Cardiac septum (tissue), 1 donor: ENCODE measurements at regions not wholly inside any gene's neighbourhood (a gene's known extent, or its start where the extent isn't known, plus 50 kb on each side); places are given as distances from the start of the nearest gene placed in this dataset.
A peak's percentile ranks its signal among the peaks of the same experiment; 100 is the strongest.
"Not testable (repeated sequence)": the region's sequence is repeated elsewhere in the genome, so short reads cannot be mapped to it uniquely, and the experiment has no call there.

ENCODE experiments used
- DNase-seq: peaks from one replicate; pipeline ENCODE4 v3.0.0-alpha.2; 2020; ENCODE audit warnings: low spot score
- intact Hi-C: fragments of 100-400 bp; cut with DNase I; formaldehyde crosslinking; loops from one replicate; pipeline ENCODE4 v1.14.0; 2022
- donor health status: DM: no; HTN: no; CAD: no.

- no peak for DNase-seq
- intact Hi-C loops, result no loop called here
These were observed 145.4 kb upstream of the TMEM170B start for GRCh38 chr6:11391934-11392777.

DNA sequence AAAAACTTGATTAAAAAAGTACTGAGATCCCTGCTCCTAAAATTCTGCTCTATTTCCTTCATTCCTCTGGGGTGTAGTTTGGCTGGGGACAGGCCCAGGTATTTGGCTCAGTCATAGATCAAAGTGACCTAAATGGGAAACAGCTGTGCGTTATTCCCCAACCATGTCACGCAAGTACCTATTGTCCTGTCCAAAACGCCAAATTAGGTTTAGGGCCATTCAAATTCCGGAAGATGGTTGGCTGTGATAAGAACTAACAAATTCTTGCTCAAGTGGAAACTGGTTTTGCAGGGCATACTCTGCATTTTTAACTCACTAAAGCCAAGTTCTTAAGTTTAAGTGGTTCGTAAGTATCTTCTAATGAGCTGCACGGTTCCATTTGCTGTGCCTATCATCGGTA is 147.6 kb upstream of the TMEM170B start:
- no peak for DNase-seq
- intact Hi-C loops, result loop anchor here (5.0 kb wide), 1 partner anchor 37 kb away; no protein-coding TSS in a partner anchor

GRCh38 chr6:11388983-11389944 is 148.3 kb upstream of the TMEM170B start:
- DNase-seq, result no peak
- intact Hi-C loops, result loop anchor here (5.0 kb wide), 1 partner anchor 38 kb away; no protein-coding TSS in a partner anchor

DNA sequence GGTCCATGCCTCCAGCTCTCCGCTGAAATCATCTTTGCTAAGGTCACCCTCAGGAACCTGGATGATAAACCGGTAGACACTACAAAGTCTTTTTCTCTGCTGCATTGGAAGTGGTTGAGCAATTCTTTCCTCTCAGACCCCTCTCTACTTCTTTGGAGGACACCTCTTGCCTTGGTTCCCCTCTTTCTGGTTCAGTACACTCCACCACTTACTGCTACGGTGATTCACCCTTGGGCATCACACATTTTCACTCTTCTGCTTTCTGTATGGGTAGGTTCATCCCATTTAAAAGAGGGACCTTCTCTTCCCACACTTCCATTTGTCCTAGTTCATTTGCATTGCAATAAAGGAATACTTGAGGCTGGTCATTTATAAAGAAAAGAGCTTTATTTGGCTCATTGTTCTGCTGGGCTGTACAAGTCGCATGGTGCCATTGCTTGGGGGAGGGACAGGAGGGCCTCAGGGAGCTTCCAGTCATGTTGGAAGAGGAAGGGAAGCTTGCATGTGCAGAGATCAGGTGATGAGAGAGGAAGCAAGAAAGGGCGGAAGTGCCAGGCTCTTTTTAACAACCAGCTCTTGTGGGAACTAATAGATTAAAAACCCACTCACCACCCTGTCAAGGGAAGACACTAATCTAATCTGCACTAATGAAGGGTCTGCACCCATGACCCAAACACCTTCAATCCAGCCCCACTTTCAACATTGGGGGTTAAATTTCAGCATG is 149.7 kb upstream of the TMEM170B start:
- intact Hi-C loops, result loop anchor here (5.0 kb wide), 1 partner anchor 39 kb away; no protein-coding TSS in a partner anchor
- no peak for DNase-seq

- intact Hi-C loops, result loop anchor here (5.0 kb wide), 1 partner anchor 41 kb away; no protein-coding TSS in a partner anchor
- no peak for DNase-seq
These were observed 150.8 kb upstream of the TMEM170B start for GRCh38 chr6:11386726-11387125.

- DNase-seq, result no peak
- intact Hi-C loops, result loop anchor here (5.0 kb wide), 1 partner anchor 41 kb away; no protein-coding TSS in a partner anchor
These were observed 151.2 kb upstream of the TMEM170B start for GRCh38 chr6:11386323-11386722.

GRCh38 chr6:11384531-11385309 is 152.3 kb upstream of the NEDD9 start:
- intact Hi-C loops, result loop anchor here (5.0 kb wide), 1 partner anchor 43 kb away; no protein-coding TSS in a partner anchor
- DNase-seq, result no peak

- DNase-seq, result peak; percentile 83
- intact Hi-C loops, result no loop called here
These were observed 149.5 kb upstream of the NEDD9 start for GRCh38 chr6:11381801-11382513.

DNA sequence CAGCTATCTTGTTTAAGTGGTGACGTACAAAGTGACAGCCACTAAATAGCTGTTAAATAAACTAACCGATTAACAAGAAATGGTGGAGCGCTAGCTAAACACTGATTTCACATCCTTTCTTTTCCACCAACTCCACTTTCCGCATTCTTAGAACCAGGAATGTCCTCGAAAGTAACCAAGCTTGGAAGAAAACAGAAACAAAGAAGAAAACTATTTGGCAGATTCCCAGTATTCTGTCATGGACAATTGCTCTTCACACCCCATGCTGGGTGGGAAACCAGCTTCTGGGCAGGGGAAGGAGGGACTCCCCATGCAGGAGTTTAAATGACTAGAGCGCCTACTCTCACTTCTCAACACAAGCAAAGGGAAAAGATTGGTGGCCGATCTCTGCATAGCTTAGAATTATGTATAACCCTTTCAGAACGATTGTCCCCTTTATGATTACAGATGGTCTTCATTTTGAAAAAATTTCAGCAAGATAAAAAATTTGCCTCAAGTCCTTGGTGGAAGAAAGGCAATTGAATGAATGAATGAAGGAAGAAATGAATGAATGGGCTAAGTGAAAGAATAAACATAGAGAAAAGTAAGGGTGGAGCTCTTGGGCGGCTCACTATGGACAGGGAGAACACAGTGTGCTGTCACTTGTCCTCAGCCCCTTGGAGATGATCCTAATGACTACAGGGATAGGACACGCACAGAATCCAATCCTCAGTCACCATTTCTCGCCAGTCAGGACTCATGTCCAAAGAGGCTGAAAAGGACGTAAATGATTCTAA is 148.7 kb upstream of the NEDD9 start:
- intact Hi-C loops, result no loop called here

GRCh38 chr6:11380549-11380948 is 148.1 kb upstream of the NEDD9 start:
- intact Hi-C loops, result no loop called here

More for the DNA sequence above, 148.7 kb upstream of the NEDD9 start:
- no peak for DNase-seq

DNA sequence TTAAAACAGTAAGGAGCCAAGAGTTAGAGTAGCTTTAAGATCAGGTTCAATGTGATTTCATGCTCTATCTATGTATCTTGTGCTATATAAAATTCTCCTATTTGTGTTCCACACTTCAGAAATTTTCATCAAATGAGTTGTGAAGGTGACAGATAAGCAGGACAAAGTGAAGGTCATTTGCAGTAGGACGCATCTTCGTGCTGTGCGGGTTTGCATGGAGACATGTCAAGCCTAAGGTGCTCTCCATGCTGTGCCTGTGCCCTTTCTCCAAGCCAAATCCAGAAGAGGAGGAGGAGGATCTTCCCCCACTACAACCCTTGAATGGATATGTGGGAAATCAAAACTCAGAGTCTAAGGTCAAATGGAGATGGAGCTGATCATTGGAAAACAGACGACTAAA is 147.3 kb upstream of the NEDD9 start:
- intact Hi-C loops, result no loop called here
- no peak for DNase-seq

More at GRCh38 chr6:11380549-11380948, 148.1 kb upstream of the NEDD9 start:
- DNase-seq, result no peak

- intact Hi-C loops, result no loop called here
- DNase-seq, result no peak
These were observed 146.2 kb upstream of the NEDD9 start for GRCh38 chr6:11378639-11379038.

DNA sequence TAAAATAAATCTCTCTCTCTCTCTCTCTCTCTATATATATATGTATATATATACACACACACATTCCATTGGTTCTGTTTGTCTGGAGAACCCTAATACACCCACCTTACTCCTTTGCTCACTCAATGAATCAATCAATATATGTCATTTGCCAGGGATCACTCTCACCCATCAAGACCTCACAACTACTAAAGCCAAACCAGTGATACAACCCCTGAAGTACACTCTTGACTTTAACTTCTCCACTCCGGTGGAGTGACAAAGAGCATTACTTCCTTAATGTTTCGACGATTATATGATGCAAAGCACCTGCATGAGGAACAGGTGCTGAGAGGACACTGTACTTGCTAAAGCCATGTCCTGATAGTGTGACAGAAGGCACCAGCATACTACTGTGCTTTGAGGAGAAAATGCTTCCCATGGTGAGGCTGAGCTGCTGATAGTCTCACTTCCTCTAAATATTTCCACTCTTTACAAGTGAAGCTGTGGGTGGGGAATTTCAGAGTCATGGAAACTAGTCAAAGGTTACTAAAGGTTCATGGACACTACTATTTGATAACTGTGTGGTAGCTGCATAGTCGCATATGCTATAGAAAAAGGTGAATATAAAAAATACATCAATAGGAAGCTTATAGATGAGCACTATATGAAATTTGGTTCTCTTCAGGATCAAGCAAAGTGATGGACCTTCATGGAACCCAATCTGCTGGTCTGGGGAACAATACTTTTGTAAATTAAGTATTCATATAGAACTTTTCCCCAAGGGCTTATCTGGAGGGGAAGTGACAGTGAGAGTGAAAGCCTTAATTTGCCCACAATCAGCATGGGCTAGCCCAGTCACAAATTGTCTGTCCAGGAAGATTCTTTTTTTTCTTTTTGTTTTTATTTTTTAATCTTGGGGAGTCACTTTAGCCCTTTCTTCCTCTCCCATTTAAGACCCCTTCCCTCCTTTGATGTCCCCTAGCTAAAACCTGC is 141.9 kb upstream of the NEDD9 start:
- intact Hi-C loops, result no loop called here

GRCh38 chr6:11373208-11373607 is 140.7 kb upstream of the NEDD9 start:
- DNase-seq, result no peak
- intact Hi-C loops, result no loop called here

More for the DNA sequence above, 141.9 kb upstream of the NEDD9 start:
- no peak for DNase-seq

DNA sequence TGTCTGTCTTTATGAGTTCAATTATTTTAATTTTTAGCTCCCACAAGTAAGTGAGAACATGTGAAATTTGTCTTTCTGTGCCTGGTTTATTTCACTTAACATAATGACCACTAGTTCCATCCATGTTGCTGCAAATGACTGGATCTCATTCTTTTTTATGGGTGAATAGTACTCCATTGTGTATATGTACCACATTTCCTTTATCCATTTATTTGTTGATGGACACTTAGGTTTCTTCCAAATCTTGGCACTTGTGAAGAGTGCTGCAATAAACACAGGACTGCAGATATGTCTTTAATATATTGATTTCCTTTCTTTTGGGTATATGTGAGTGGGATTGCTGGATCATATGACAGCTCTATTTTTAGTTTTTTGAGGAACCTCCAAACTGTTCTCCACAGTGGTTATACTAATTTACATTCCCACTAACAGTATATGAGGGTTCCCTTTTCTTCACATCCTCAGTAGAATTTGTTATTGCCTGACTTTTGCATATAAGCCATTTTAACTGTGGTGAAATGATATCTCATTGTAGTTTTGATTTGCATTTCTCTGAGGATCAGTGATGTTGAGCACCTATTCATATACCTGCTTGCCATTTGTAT is 139.8 kb upstream of the NEDD9 start:
- DNase-seq, intact Hi-C loops: not testable (repeated sequence)
